BE2C (cell line): ENCODE measurements at regions not wholly inside any gene's neighbourhood (a gene's known extent, or its start where the extent isn't known, plus 50 kb on each side); places are given as distances from the start of the nearest gene placed in this dataset.

Experiments
- DNase-seq: peaks from one replicate; pipeline ENCODE4 v3.0.0-alpha.2; 2020
- H3K27me3 ChIP-seq: fragments of 250-450 bp; sonication (Bioruptor Pico); 2 replicates; pipeline ENCODE4 v1.5.1; 2020; ENCODE audit warnings: mild to moderate bottlenecking
- H3K36me3 ChIP-seq: fragments of 250-450 bp; sonication (Bioruptor Pico); 2 replicates; pipeline ENCODE4 v1.5.1; 2020; ENCODE audit warnings: mild to moderate bottlenecking
- H3K4me1 ChIP-seq: fragments of 250-450 bp; sonication (Bioruptor Pico); 2 replicates; pipeline ENCODE4 v1.5.1; 2020
- H3K4me3 ChIP-seq: 2 replicates; pipeline ENCODE4 v1.5.1; 2011; ENCODE audit warnings: low read depth, low read length
- H3K9me3 ChIP-seq: fragments of 250-450 bp; sonication (Bioruptor Pico); 2 replicates; pipeline ENCODE4 v1.5.1; 2020
- TF ChIP-seq, protein P1 (sequence below): IDR thresholded peaks from 2 replicates; pipeline ENCODE4 v1.5.1; 2012; ENCODE audit warnings: mild to moderate bottlenecking, low read depth, low read length

DNA sequence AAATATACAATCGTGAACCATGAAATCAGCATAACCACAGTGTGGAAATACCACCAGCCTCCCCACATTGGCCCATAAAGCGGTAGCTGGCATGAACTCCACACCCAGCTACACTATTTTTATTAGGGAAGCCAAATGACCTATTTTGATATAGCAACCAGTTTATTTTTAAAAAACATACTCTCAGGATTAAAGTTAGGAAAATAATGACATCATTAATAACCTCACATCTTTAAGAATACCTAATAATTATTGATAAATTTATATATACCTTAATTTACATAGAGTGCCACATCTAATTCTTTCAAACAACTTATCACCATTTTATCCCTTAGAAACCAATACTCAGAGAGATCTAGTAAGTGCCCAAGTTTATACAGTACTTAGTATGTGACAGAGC is 692.0 kb upstream of the PKDCC start:
- no peak overlapping the region for H3K4me3 ChIP-seq
- TF ChIP-seq, protein P1, sequence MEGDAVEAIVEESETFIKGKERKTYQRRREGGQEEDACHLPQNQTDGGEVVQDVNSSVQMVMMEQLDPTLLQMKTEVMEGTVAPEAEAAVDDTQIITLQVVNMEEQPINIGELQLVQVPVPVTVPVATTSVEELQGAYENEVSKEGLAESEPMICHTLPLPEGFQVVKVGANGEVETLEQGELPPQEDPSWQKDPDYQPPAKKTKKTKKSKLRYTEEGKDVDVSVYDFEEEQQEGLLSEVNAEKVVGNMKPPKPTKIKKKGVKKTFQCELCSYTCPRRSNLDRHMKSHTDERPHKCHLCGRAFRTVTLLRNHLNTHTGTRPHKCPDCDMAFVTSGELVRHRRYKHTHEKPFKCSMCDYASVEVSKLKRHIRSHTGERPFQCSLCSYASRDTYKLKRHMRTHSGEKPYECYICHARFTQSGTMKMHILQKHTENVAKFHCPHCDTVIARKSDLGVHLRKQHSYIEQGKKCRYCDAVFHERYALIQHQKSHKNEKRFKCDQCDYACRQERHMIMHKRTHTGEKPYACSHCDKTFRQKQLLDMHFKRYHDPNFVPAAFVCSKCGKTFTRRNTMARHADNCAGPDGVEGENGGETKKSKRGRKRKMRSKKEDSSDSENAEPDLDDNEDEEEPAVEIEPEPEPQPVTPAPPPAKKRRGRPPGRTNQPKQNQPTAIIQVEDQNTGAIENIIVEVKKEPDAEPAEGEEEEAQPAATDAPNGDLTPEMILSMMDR = no peak
- no peaks in the 10 kb centered on the region for H3K4me1 ChIP-seq
- H3K9me3 ChIP-seq = no peaks in the 10 kb centered on the region
- no peak for DNase-seq
- H3K27me3 ChIP-seq = no peaks in the 10 kb centered on the region
- no peaks in the 10 kb centered on the region for H3K36me3 ChIP-seq

DNA sequence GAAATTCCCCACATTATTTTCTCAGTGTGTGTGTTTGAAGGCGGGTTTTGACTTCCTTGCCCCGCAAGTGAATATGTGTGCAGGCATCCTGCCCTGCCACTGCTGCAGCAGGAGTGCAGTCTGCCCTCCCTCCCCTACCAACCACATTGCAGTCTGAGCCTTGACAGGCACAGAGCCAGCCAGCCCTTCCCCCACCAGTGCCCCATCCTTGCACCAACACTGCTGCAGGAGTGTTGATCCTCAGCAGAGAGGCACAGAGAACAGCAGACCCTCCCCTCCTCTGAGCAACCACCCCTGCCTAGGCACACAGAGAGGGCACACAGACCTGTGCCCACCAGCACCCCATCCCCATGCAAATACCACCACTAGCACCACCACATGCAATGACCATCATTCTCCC is 683.0 kb upstream of the PKDCC start:
- TF ChIP-seq, protein P1 = no peak
- Histone ChIP-seq H3K36me3 (no peaks in the 10 kb centered on the region), H3K4me3 (no peak overlapping the region)

DNA sequence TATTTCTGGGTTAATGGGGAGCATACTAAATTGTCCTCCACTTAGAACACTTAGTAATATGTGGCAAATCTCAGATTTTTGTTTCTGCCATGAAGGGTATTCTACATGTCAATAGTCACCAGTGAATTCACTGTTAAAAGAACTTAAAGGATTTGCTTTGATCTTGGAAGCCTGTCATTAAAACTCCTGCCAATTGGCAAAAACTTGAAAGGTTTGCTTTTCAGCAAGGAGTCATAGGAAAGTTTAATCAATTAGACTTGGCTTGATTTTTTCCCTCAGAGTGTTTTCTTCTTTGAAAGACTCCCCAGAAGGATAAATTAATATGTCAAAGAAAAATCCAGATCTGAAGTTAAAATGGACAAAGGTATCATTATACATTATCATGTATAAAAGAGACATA is 671.9 kb upstream of the PKDCC start:
- TF ChIP-seq, protein P1 = no peak
- no peak for DNase-seq
- Histone ChIP-seq H3K9me3 (no peaks in the 10 kb centered on the region), H3K27me3 (no peaks in the 10 kb centered on the region), H3K4me3 (no peak overlapping the region), H3K4me1 (no peaks in the 10 kb centered on the region), H3K36me3 (no peaks in the 10 kb centered on the region)

More for the DNA sequence above, 683.0 kb upstream of the PKDCC start:
- DNase-seq = no peak
- H3K9me3 ChIP-seq = no peaks in the 10 kb centered on the region
- no peaks in the 10 kb centered on the region for H3K27me3 ChIP-seq
- H3K4me1 ChIP-seq = no peaks in the 10 kb centered on the region

DNA sequence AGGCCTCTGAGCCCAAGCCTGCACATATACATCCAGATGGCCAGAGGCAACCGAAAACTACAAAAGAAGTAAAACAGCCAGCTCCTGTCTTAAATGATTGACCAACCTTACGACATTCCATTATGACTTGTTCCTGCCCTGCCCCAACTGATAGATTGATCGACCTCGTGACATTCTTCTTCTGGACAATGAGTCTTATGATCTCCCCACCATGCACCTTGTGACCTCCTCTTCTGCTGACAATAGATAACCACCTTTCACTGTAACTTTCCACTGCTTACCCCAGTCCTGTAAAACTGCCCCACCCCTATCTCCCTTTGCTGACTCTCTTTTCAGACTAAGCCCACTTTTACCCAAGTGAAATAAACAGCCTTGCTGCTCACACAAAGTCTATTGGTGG is 670.0 kb upstream of the PKDCC start:
- no peaks in the 10 kb centered on the region for H3K36me3 ChIP-seq
- no peaks in the 10 kb centered on the region for H3K9me3 ChIP-seq
- TF ChIP-seq, protein P1 = no peak
- H3K27me3 ChIP-seq = no peaks in the 10 kb centered on the region
- DNase-seq = no peak
- no peak overlapping the region for H3K4me3 ChIP-seq
- no peaks in the 10 kb centered on the region for H3K4me1 ChIP-seq

DNA sequence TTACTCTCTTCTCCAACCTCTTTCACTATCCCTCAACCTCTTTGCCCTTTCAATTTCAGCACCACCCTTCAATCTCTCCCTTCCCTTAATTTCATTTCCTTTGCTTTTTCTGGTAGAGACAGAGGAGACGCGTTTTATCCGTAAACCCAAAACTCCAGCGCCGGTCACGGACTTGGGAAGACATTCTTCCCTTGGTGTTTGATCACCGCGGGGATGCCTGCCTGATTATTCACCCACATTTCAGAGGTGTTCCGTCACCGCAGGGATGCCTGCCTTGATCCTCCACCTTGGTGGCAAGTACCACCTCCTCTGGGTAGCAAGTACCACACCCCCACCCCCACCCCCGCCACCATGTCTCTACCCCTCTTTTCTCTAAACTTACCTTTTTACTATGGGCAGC is 669.4 kb upstream of the PKDCC start:
- TF ChIP-seq, protein P1 = no peak
- Histone ChIP-seq H3K4me3 (no peak overlapping the region), H3K4me1 (no peaks in the 10 kb centered on the region), H3K27me3 (no peaks in the 10 kb centered on the region), H3K36me3 (no peaks in the 10 kb centered on the region), H3K9me3 (no peaks in the 10 kb centered on the region)
- DNase-seq = no peak

DNA sequence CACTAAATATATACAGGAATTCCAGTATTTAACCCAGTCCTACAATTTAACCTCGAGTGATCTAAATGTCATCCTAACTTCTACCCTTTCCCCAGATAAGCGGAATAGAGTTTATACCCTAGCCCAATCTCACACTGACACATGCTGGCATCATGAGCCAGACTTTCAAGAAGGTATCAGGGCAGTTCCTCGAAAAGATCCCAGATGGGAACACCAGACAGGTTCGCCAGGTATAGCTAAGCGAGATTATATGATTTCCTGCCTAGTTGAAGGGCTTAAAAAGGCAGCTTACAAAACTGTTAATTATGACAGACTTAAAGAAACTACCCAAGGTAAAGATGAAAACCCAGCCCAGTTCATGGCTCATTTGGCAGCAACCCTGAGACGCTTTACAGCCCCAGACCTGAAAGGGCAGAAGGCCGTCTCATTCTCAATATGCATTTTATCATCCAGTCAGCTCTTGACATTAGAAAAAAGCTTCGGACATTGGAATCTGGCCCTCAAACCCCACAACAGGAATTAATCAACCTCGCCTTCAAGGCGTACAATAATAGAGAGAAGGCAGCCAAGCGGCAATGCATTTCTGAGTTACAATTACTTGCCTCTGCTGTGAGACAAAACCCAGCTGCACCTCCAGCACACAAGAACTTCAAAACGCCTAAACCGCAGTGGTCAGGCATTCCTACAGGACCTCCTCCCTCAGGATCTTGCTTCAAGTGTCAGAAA is 668.2 kb upstream of the PKDCC start:
- TF ChIP-seq, protein P1 = no peak
- Histone ChIP-seq H3K27me3 (no peaks in the 10 kb centered on the region), H3K9me3 (no peaks in the 10 kb centered on the region), H3K4me3 (no peak overlapping the region), H3K36me3 (no peaks in the 10 kb centered on the region), H3K4me1 (no peaks in the 10 kb centered on the region)
- no peak for DNase-seq
